ENCODE measurements at regions not wholly inside any gene's neighbourhood (a gene's known extent, or its start where the extent isn't known, plus 50 kb on each side); places are given as distances from the start of the nearest gene placed in this dataset.

DNA sequence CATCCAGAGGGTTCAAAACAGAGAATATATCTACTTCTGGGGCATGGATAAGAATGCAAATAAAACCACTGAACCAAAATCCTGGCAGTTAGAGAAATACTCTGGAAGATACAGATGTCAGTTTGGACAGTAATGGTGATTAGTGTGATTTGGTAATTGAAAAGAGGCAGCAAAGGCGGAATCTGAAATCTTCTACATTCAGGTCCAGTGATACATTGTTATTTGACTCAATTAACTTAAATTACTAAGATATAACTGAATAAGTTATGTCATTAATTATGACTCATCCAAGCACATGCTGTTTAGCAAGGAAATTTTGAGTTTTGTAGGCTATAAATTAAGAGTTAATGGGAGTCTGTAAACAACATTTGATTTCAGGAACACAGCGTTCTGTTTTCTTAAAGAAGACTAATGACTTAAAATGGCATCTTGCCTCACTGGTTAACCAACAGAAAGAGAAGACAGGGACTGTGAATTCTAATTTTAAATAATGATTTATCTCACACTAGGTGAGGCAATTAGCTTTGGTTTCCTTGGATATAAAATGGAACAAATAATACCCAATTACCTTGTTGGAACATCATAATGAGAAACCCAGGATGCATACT lies 937.1 kb downstream of the PDHA2 start:
- DNase-seq (ENCODE audit: low read depth, low spot score): no peak
- Histone ChIP-seq H2AFZ (ENCODE audit: control insufficient read depth, low read depth, low read length) (no peak overlapping the region), H3K4me2 (ENCODE audit: control insufficient read depth, insufficient read depth) (no peak overlapping the region), H3K27ac (ENCODE audit: control insufficient read depth, insufficient read depth) (no peak overlapping the region), H4K20me1 (ENCODE audit: control insufficient read depth, insufficient read depth) (no peaks in the 10 kb centered on the region), H3K27me3 (replicated peaks in 1 of 2; ENCODE audit: control insufficient read depth in 2 of 2, insufficient read depth in 2 of 2, low read length in 1 of 2) (no peaks in the 10 kb centered on the region), H3K4me3 (no peak overlapping the region), H3K79me2 (ENCODE audit: control insufficient read depth, insufficient read depth, low read length) (no peaks in the 10 kb centered on the region), H3K9ac (ENCODE audit: control insufficient read depth, insufficient read depth, low read length) (no peak overlapping the region), H3K4me1 (ENCODE audit: control insufficient read depth, insufficient read depth, low read length) (no peaks in the 10 kb centered on the region), H3K36me3 (ENCODE audit: control insufficient read depth in 2 of 2, insufficient read depth in 2 of 2, low read length in 1 of 2) (no peaks in the 10 kb centered on the region), H3K9me3 (replicated peaks; ENCODE audit: control insufficient read depth, insufficient read depth, low read length) (no peaks in the 10 kb centered on the region)
- ChIA-PET POLR2A (no interaction called here), SMC1A (ENCODE audit: uncharacterized antibody, unreplicated experiment) (no interaction called here), CTCF (no interaction called here), RAD21 (ENCODE audit: unreplicated experiment) (no interaction called here)
- no TSS peak for BruUV-seq (replicated peaks)
- intact Hi-C loops (cut with micrococcal nuclease; ENCODE audit: unreplicated experiment): no loop called here
- ATAC-seq: no peak
- FAIRE-seq: no peak
- TF ChIP-seq RFX5 (IDR thresholded peaks at IDR 0.05; ENCODE audit: low read depth, low read length) (no peak), MTA2 (IDR thresholded peaks at IDR 0.05; ENCODE audit: low read depth) (no peak), SMAD5 (IDR thresholded peaks at IDR 0.05; ENCODE audit: low read depth) (no peak), SMARCA5 (IDR thresholded peaks at IDR 0.05) (no peak), ZNF592 (IDR thresholded peaks at IDR 0.05) (no peak), JUNB (IDR thresholded peaks at IDR 0.05) (no peak), EZH2 (IDR thresholded peaks at IDR 0.05; ENCODE audit: borderline replicate concordance, control insufficient read depth, low read depth, low read length) (no peak), NBN (IDR thresholded peaks at IDR 0.05) (no peak), TCF3 (IDR thresholded peaks at IDR 0.05; ENCODE audit: borderline replicate concordance, insufficient read depth, low read depth, low read length) (no peak), RUNX3 (IDR thresholded peaks at IDR 0.05; ENCODE audit: low read length) (no peak), USF2 (IDR thresholded peaks at IDR 0.05; ENCODE audit: borderline replicate concordance, low read depth, low read length) (no peak), ZZZ3 (IDR thresholded peaks at IDR 0.05; ENCODE audit: control insufficient read depth, insufficient read length, low read depth) (no peak), DPF2 (IDR thresholded peaks at IDR 0.05) (no peak), POLR2A (IDR thresholded peaks at IDR 0.05; ENCODE audit: low read depth, low read length) (no peak)
- TF ChIP-seq, protein P1, sequence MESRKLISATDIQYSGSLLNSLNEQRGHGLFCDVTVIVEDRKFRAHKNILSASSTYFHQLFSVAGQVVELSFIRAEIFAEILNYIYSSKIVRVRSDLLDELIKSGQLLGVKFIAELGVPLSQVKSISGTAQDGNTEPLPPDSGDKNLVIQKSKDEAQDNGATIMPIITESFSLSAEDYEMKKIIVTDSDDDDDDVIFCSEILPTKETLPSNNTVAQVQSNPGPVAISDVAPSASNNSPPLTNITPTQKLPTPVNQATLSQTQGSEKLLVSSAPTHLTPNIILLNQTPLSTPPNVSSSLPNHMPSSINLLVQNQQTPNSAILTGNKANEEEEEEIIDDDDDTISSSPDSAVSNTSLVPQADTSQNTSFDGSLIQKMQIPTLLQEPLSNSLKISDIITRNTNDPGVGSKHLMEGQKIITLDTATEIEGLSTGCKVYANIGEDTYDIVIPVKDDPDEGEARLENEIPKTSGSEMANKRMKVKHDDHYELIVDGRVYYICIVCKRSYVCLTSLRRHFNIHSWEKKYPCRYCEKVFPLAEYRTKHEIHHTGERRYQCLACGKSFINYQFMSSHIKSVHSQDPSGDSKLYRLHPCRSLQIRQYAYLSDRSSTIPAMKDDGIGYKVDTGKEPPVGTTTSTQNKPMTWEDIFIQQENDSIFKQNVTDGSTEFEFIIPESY (IDR thresholded peaks at IDR 0.05): no peak
- TF ChIP-seq, protein P2, sequence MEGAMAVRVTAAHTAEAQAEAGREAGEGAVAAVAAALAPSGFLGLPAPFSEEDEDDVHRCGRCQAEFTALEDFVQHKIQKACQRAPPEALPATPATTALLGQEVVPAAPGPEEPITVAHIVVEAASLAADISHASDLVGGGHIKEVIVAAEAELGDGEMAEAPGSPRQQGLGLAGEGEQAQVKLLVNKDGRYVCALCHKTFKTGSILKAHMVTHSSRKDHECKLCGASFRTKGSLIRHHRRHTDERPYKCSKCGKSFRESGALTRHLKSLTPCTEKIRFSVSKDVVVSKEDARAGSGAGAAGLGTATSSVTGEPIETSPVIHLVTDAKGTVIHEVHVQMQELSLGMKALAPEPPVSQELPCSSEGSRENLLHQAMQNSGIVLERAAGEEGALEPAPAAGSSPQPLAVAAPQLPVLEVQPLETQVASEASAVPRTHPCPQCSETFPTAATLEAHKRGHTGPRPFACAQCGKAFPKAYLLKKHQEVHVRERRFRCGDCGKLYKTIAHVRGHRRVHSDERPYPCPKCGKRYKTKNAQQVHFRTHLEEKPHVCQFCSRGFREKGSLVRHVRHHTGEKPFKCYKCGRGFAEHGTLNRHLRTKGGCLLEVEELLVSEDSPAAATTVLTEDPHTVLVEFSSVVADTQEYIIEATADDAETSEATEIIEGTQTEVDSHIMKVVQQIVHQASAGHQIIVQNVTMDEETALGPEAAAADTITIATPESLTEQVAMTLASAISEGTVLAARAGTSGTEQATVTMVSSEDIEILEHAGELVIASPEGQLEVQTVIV (IDR thresholded peaks at IDR 0.05; ENCODE audit: borderline replicate concordance, partially characterized antibody): no peak
- WGBS (ENCODE audit: insufficient coverage, insufficient replicate concordance, low lambda C conversion rate, missing lambda C conversion rate): 0% methylated on average over 2 of the region's 2 CpGs
- in situ Hi-C loops (cut with MboI): no loop called here

All from GM12878 (cell line).